DND-41 (cell line): ENCODE measurements at regions not wholly inside any gene's neighbourhood (a gene's known extent, or its start where the extent isn't known, plus 50 kb on each side); places are given as distances from the start of the nearest gene placed in this dataset.

Experiments used
- CTCF ChIP-seq: IDR thresholded peaks from 2 replicates; pipeline ENCODE4 v1.5.1; 2012; ENCODE audit warnings: borderline replicate concordance, low read length, moderate library complexity, mild to moderate bottlenecking; ENCODE audit not compliant: poor library complexity, severe bottlenecking; ENCODE audit errors: extremely low read depth
- EZH2 ChIP-seq: IDR thresholded peaks from 3 replicates; pipeline ENCODE4 v1.6.1; 2012; ENCODE audit warnings: borderline replicate concordance, low read depth, mild to moderate bottlenecking, moderate library complexity, low read length, inconsistent platforms; ENCODE audit not compliant: severe bottlenecking

GRCh38 chr15:85906640-85907039, 111.9 kb upstream of the KLHL25 start:
- TF ChIP-seq CTCF = no peak
- no peak for TF ChIP-seq EZH2
